CD14-positive monocyte (primary cell): ENCODE measurements at regions not wholly inside any gene's neighbourhood (a gene's known extent, or its start where the extent isn't known, plus 50 kb on each side); places are given as distances from the start of the nearest gene placed in this dataset.

Experiments used
- DNase-seq, 3 donors: peaks; one replicate each; pipeline ENCODE4 v3.0.0-alpha.2; 2011 to 2022
- H2AFZ ChIP-seq: 2 replicates; pipeline ENCODE4 v1.6.0; 2012; ENCODE audit warnings: mild to moderate bottlenecking, low read depth, low read length, inconsistent platforms; ENCODE audit not compliant: insufficient read depth, poor library complexity, severe bottlenecking
- H3K27ac ChIP-seq, 2 donors: 1 replicate in 1 of 2; 2 replicates in 1 of 2; pipeline ENCODE4 v1.5.1; 2012 to 2013; ENCODE audit warnings: low read length in 2 of 2, control low read depth in 1 of 2, inconsistent platforms in 1 of 2, low read depth in 1 of 2, mild to moderate bottlenecking in 1 of 2
- H3K27me3 ChIP-seq, 2 donors: one replicate each; pipeline versions ENCODE4 v1.6.0 to v1.6.1; 2011 to 2013; ENCODE audit warnings: low read length in 2 of 2; ENCODE audit not compliant: control insufficient read depth in 2 of 2, insufficient read depth in 2 of 2
- H3K36me3 ChIP-seq, 2 donors: replicated peaks in 1 of 2; 1 replicate in 1 of 2; 2 replicates in 1 of 2; pipeline versions ENCODE4 v1.5.1 to v1.6.1; 2012 to 2013; ENCODE audit warnings: low read length in 2 of 2, control low read depth in 1 of 2, inconsistent platforms in 1 of 2, mild to moderate bottlenecking in 1 of 2; ENCODE audit not compliant: insufficient read depth in 2 of 2, control insufficient read depth in 1 of 2
- H3K4me1 ChIP-seq, 2 donors: 1 replicate in 1 of 2; 2 replicates in 1 of 2; pipeline versions ENCODE4 v1.5.1 to v1.6.1; 2012 to 2013; ENCODE audit warnings: low read length in 2 of 2, control low read depth in 1 of 2, inconsistent platforms in 1 of 2, mild to moderate bottlenecking in 1 of 2, moderate library complexity in 1 of 2; ENCODE audit not compliant: insufficient read depth in 2 of 2, control insufficient read depth in 1 of 2
- H3K4me2 ChIP-seq: replicated peaks from 2 replicates; pipeline ENCODE3; 2012; ENCODE audit warnings: low read length, moderate library complexity, mild to moderate bottlenecking; ENCODE audit not compliant: poor library complexity, severe bottlenecking; ENCODE audit errors: extremely low read depth
- H3K4me3 ChIP-seq, 3 experiments: fragments of 200-600 bp in 1 of 3; sonication (generic) in 1 of 3; replicated peaks in 1 of 3; 1 replicate in 2 of 3; 2 replicates in 1 of 3; pipeline ENCODE4 v1.5.1; 2011 to 2013; ENCODE audit warnings: low read length in 3 of 3, mild to moderate bottlenecking in 3 of 3, control low read depth in 2 of 3, low read depth in 2 of 3, inconsistent platforms in 1 of 3, moderate library complexity in 1 of 3
- H3K79me2 ChIP-seq: 2 replicates; pipeline ENCODE4 v1.6.0; 2012; ENCODE audit warnings: mild to moderate bottlenecking, control low read depth, inconsistent platforms, low read length, moderate library complexity; ENCODE audit not compliant: insufficient read depth
- H3K9ac ChIP-seq: 2 replicates; pipeline ENCODE4 v1.6.0; 2017; ENCODE audit warnings: low read length, mild to moderate bottlenecking; ENCODE audit not compliant: insufficient read depth, poor library complexity, severe bottlenecking
- H3K9me3 ChIP-seq, 2 donors: replicated peaks in 1 of 2; 1 replicate in 1 of 2; 2 replicates in 1 of 2; pipeline versions ENCODE4 v1.5.1 to v1.6.1; 2012 to 2013; ENCODE audit warnings: low read length in 2 of 2, control low read depth in 1 of 2; ENCODE audit not compliant: control insufficient read depth in 1 of 2, insufficient read depth in 1 of 2
- H4K20me1 ChIP-seq: 2 replicates; pipeline ENCODE4 v1.6.0; 2012; ENCODE audit warnings: mild to moderate bottlenecking, low read length, control low read depth, moderate library complexity; ENCODE audit not compliant: insufficient read depth
- H3K27ac Mint-ChIP-seq, 7 donors: one replicate each; pipeline ENCODE4 v1.8.0; 2020; ENCODE audit warnings: mild to moderate bottlenecking in 7 of 7, mixed read lengths in 7 of 7, moderate library complexity in 6 of 7, inconsistent platforms in 2 of 7
- H3K27me3 Mint-ChIP-seq, 3 donors: one replicate each; pipeline ENCODE4 v1.8.0; 2021 to 2022; ENCODE audit warnings: low read depth in 3 of 3, mild to moderate bottlenecking in 3 of 3, mixed read lengths in 3 of 3, moderate library complexity in 3 of 3, inconsistent platforms in 1 of 3
- H3K36me3 Mint-ChIP-seq, 2 donors: one replicate each; pipeline ENCODE4 v1.8.0; 2020; ENCODE audit warnings: mixed read lengths in 2 of 2, inconsistent platforms in 1 of 2, mild to moderate bottlenecking in 1 of 2
- H3K4me1 Mint-ChIP-seq: one replicate; pipeline ENCODE4 v1.8.0; 2020; ENCODE audit warnings: mild to moderate bottlenecking, mixed read lengths
- H3K4me3 Mint-ChIP-seq, 2 donors: one replicate each; pipeline ENCODE4 v1.8.0; 2020; ENCODE audit warnings: mild to moderate bottlenecking in 2 of 2, mixed read lengths in 2 of 2, moderate library complexity in 1 of 2
- H3K9me3 Mint-ChIP-seq, 7 donors: one replicate each; pipeline ENCODE4 v1.8.0; 2020 to 2022; ENCODE audit warnings: mixed read lengths in 7 of 7, mild to moderate bottlenecking in 6 of 7, moderate library complexity in 6 of 7, inconsistent platforms in 2 of 7
- CTCF ChIP-seq: fragments of 200-600 bp; IDR thresholded peaks from one replicate; pipeline ENCODE4 v1.8.0; 2022; ENCODE audit warnings: antibody characterized with exemption, mild to moderate bottlenecking
- WGBS: methylation state at CpG from one replicate; pipeline ENCODE4 v1.1.5; 2013; ENCODE audit warnings: missing lambda C conversion rate; ENCODE audit not compliant: insufficient coverage; 5-methylcytosine and 5-hydroxymethylcytosine counted together
- intact Hi-C, 2 donors: fragments of 100-400 bp; cut with micrococcal nuclease; formaldehyde crosslinking; loops; one replicate each; pipeline versions ENCODE4 v1.15.0 to v1.15.1; 2023

GRCh38 chr13:42453091-42453645, 120.8 kb upstream of the TNFSF11 start:
- H3K27me3 ChIP-seq, result no peaks in the 10 kb centered on the region
- H3K4me3 ChIP-seq, result no peak overlapping the region
- H3K27ac Mint-ChIP-seq, result no peak overlapping the region
- intact Hi-C loops, result no loop called here
- no peak overlapping the region for H3K27ac ChIP-seq
- no peaks in the 10 kb centered on the region for H3K79me2 ChIP-seq
- peaks cover 0 to 6% (median 0%) of the 10 kb centered on the region in 3 donors for H3K27me3 Mint-ChIP-seq
- no peak overlapping the region for H3K4me2 ChIP-seq
- H3K36me3 Mint-ChIP-seq, result no peaks in the 10 kb centered on the region
- H3K9ac ChIP-seq, result no peak overlapping the region
- peaks cover 0 to 24% (median 5%) of the 10 kb centered on the region in 7 donors for H3K9me3 Mint-ChIP-seq
- no peak overlapping the region for H3K4me3 Mint-ChIP-seq
- peaks cover 0 to 13% of the 10 kb centered on the region in 2 donors for H3K9me3 ChIP-seq
- no peak overlapping the region for H2AFZ ChIP-seq
- no peaks in the 10 kb centered on the region for H4K20me1 ChIP-seq
- TF ChIP-seq CTCF, result no peak
- no peaks in the 10 kb centered on the region for H3K4me1 Mint-ChIP-seq
- WGBS, result 95% methylated on average over 10 of the region's 11 CpGs
- H3K4me1 ChIP-seq, result no peaks in the 10 kb centered on the region
- no peak for DNase-seq
- H3K36me3 ChIP-seq, result no peaks in the 10 kb centered on the region

GRCh38 chr13:42454749-42455148, 119.2 kb upstream of the TNFSF11 start:
- H3K27me3 Mint-ChIP-seq, result peaks cover 0 to 6% (median 0%) of the 10 kb centered on the region in 3 donors
- Histone ChIP-seq H3K4me1 (no peaks in the 10 kb centered on the region), H3K4me2 (no peak overlapping the region), H3K27ac (no peak overlapping the region), H2AFZ (no peak overlapping the region), H3K27me3 (no peaks in the 10 kb centered on the region), H3K9ac (no peak overlapping the region), H4K20me1 (no peaks in the 10 kb centered on the region), H3K36me3 (no peaks in the 10 kb centered on the region), H3K79me2 (no peaks in the 10 kb centered on the region), H3K9me3 (peaks cover 0 to 13% of the 10 kb centered on the region in 2 donors), H3K4me3 (no peak overlapping the region)
- no peaks in the 10 kb centered on the region for H3K4me1 Mint-ChIP-seq
- no peak overlapping the region for H3K27ac Mint-ChIP-seq
- no peak overlapping the region for H3K4me3 Mint-ChIP-seq
- no peak for TF ChIP-seq CTCF
- intact Hi-C loops, result no loop called here
- H3K9me3 Mint-ChIP-seq, result peaks cover 0 to 24% (median 4%) of the 10 kb centered on the region in 7 donors
- no peaks in the 10 kb centered on the region for H3K36me3 Mint-ChIP-seq
- no peak for DNase-seq
- WGBS, result no CpG with 5 or more reads among the region's 6 CpGs
